Mesenchymal stem cell (in vitro differentiated cells and primary cell): ENCODE measurements at regions not wholly inside any gene's neighbourhood (a gene's known extent, or its start where the extent isn't known, plus 50 kb on each side); places are given as distances from the start of the nearest gene placed in this dataset.

Experiments
- DNase-seq: peaks from one replicate; pipeline ENCODE4 v3.0.0-alpha.2; 2013
- H2AFZ ChIP-seq: one replicate; pipeline ENCODE4 v1.6.1; 2013; ENCODE audit warnings: low read depth, mild to moderate bottlenecking, control low read depth, inconsistent platforms, low read length, moderate library complexity
- H2AK5ac ChIP-seq: 2 replicates; pipeline ENCODE4 v1.6.1; 2013; ENCODE audit warnings: low read length, moderate library complexity, mild to moderate bottlenecking, inconsistent platforms; ENCODE audit not compliant: severe bottlenecking
- H2BK120ac ChIP-seq: one replicate; pipeline ENCODE4 v1.6.1; 2013; ENCODE audit warnings: low read depth, mild to moderate bottlenecking, inconsistent platforms, low read length, moderate library complexity
- H2BK12ac ChIP-seq, 2 experiments: one replicate each; pipeline ENCODE4 v1.6.1; 2013; ENCODE audit warnings: inconsistent platforms in 2 of 2, low read length in 2 of 2, mild to moderate bottlenecking in 2 of 2, moderate library complexity in 2 of 2, control low read depth in 1 of 2
- H2BK15ac ChIP-seq: one replicate; pipeline ENCODE4 v1.6.1; 2013; ENCODE audit warnings: mild to moderate bottlenecking, low read depth, inconsistent platforms; ENCODE audit not compliant: poor library complexity, severe bottlenecking
- H2BK5ac ChIP-seq: 2 replicates; pipeline ENCODE4 v1.6.1; 2013; ENCODE audit warnings: low read depth, mild to moderate bottlenecking, low read length, control low read depth, inconsistent platforms; ENCODE audit not compliant: poor library complexity, severe bottlenecking
- H3K14ac ChIP-seq, 2 experiments: one replicate each; pipeline ENCODE4 v1.6.1; 2013; ENCODE audit warnings: inconsistent platforms in 2 of 2, low read length in 2 of 2, control low read depth in 1 of 2, mild to moderate bottlenecking in 1 of 2, moderate library complexity in 1 of 2
- H3K18ac ChIP-seq, 2 experiments: one replicate each; pipeline ENCODE4 v1.6.1; 2013; ENCODE audit warnings: inconsistent platforms in 2 of 2, low read length in 2 of 2, control low read depth in 1 of 2, low read depth in 1 of 2, mild to moderate bottlenecking in 1 of 2
- H3K23ac ChIP-seq, 2 experiments: one replicate each; pipeline ENCODE4 v1.6.1; 2013; ENCODE audit warnings: inconsistent platforms in 2 of 2, low read length in 2 of 2, mild to moderate bottlenecking in 2 of 2, moderate library complexity in 2 of 2, control low read depth in 1 of 2
- H3K27ac ChIP-seq: 2 replicates; pipeline ENCODE4 v1.5.1; 2013; ENCODE audit warnings: mild to moderate bottlenecking, moderate library complexity, low read length, control low read depth, inconsistent platforms; ENCODE audit not compliant: poor library complexity, severe bottlenecking
- H3K27me3 ChIP-seq, 2 experiments: 2 replicates each; pipeline versions ENCODE4 v1.6.1 to v1.7.0; 2013; ENCODE audit warnings: low read length in 2 of 2, mild to moderate bottlenecking in 2 of 2, moderate library complexity in 2 of 2, control low read depth in 1 of 2, inconsistent platforms in 1 of 2; ENCODE audit not compliant: control insufficient read depth in 1 of 2, insufficient read depth in 1 of 2
- H3K36me3 ChIP-seq, 2 experiments: 2 replicates each; pipeline versions ENCODE4 v1.6.1 to v1.7.0; 2013; ENCODE audit warnings: low read length in 2 of 2, control low read depth in 1 of 2, inconsistent platforms in 1 of 2, low read depth in 1 of 2, mild to moderate bottlenecking in 1 of 2; ENCODE audit not compliant: insufficient read depth in 2 of 2, control insufficient read depth in 1 of 2
- H3K4ac ChIP-seq, 2 experiments: one replicate each; pipeline ENCODE4 v1.6.1; 2013; ENCODE audit warnings: inconsistent platforms in 2 of 2, low read length in 2 of 2, mild to moderate bottlenecking in 2 of 2, moderate library complexity in 2 of 2, control low read depth in 1 of 2, low read depth in 1 of 2
- H3K4me1 ChIP-seq: 2 replicates; pipeline ENCODE4 v1.6.1; 2013; ENCODE audit warnings: low read depth, low read length, control low read depth; ENCODE audit not compliant: control insufficient read depth, insufficient read depth
- H3K4me2 ChIP-seq: 2 replicates; pipeline ENCODE4 v1.6.1; 2013; ENCODE audit warnings: low read length, mild to moderate bottlenecking, inconsistent platforms; ENCODE audit not compliant: poor library complexity, severe bottlenecking
- H3K4me3 ChIP-seq, 2 experiments: 2 replicates each; pipeline versions ENCODE4 v1.5.1 to v1.7.0; 2013; ENCODE audit warnings: low read length in 2 of 2, mild to moderate bottlenecking in 2 of 2, control low read depth in 1 of 2, low read depth in 1 of 2; ENCODE audit not compliant: insufficient read depth in 1 of 2
- H3K79me1 ChIP-seq: replicated peaks from 2 replicates; pipeline ENCODE4 v1.6.1; 2013; ENCODE audit warnings: mild to moderate bottlenecking, control low read depth, low read length, inconsistent platforms; ENCODE audit not compliant: poor library complexity, severe bottlenecking
- H3K9ac ChIP-seq: 2 replicates; pipeline ENCODE4 v1.7.0; 2013; ENCODE audit warnings: mild to moderate bottlenecking, low read length, moderate library complexity
- H3K9me3 ChIP-seq: 2 replicates; pipeline ENCODE4 v1.7.0; 2013; ENCODE audit warnings: mild to moderate bottlenecking, low read length; ENCODE audit not compliant: control insufficient read depth
- H4K8ac ChIP-seq: one replicate; pipeline ENCODE4 v1.6.1; 2013; ENCODE audit warnings: inconsistent platforms, mild to moderate bottlenecking, low read length, moderate library complexity
- H4K91ac ChIP-seq: one replicate; pipeline ENCODE4 v1.6.1; 2013; ENCODE audit warnings: mild to moderate bottlenecking, low read length, inconsistent platforms
- WGBS: methylation state at CpG from one replicate; pipeline ENCODE4 v1.1.7; 2013; ENCODE audit warnings: mixed read lengths; 5-methylcytosine and 5-hydroxymethylcytosine counted together

DNA sequence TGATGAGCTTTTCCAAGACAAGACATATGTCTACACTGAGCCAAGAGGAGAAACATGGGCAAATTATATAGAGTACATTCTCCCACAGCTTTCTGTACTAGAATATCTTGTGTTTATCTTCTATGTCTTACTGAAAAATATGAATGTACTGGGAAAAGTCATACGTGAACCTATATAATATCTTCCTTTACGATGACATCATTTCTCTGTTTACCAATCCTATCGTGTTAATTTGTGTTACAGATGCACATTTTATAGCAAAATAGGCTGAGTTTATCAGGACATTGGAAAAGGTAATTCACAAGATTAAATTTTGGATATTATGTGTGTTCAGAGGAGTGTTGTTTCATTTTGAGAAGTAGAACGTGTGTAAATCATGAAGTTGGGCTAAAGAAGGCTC, 452.5 kb upstream of the THRB start:
- H2BK5ac ChIP-seq: no peak overlapping the region
- no peak overlapping the region for H2AFZ ChIP-seq

GRCh38 chr3:24951180-24951579, 456.5 kb upstream of the THRB start:
- H2BK12ac ChIP-seq: no peak overlapping the region
- H3K4me2 ChIP-seq: no peak overlapping the region
- no peak overlapping the region for H3K27ac ChIP-seq
- no peaks in the 10 kb centered on the region for H3K79me1 ChIP-seq
- no peak overlapping the region for H3K4ac ChIP-seq
- no peak overlapping the region for H4K8ac ChIP-seq
- H2BK5ac ChIP-seq: no peak overlapping the region
- no peak overlapping the region for H2BK15ac ChIP-seq
- H2AK5ac ChIP-seq: no peak overlapping the region
- H3K14ac ChIP-seq: no peak overlapping the region
- no peak overlapping the region for H4K91ac ChIP-seq
- no peak overlapping the region for H3K4me3 ChIP-seq
- H3K4me1 ChIP-seq: no peaks in the 10 kb centered on the region
- DNase-seq: no peak
- no peak overlapping the region for H2BK120ac ChIP-seq
- H3K36me3 ChIP-seq: no peaks in the 10 kb centered on the region
- H3K9ac ChIP-seq: no peak overlapping the region
- no peak overlapping the region for H3K18ac ChIP-seq
- H3K27me3 ChIP-seq: peaks cover 0 to 3% of the 10 kb centered on the region in 2 experiments
- WGBS: 88% methylated on average over 3 of the region's 4 CpGs
- H3K9me3 ChIP-seq: no peaks in the 10 kb centered on the region
- no peak overlapping the region for H2AFZ ChIP-seq
- no peak overlapping the region for H3K23ac ChIP-seq

More for the DNA sequence above, 452.5 kb upstream of the THRB start:
- Histone ChIP-seq H3K18ac (no peak overlapping the region), H3K14ac (no peak overlapping the region), H3K36me3 (no peaks in the 10 kb centered on the region), H3K27ac (no peak overlapping the region), H2BK15ac (no peak overlapping the region), H3K4me2 (no peak overlapping the region), H3K27me3 (peaks cover 0 to 3% of the 10 kb centered on the region in 2 experiments), H2AK5ac (no peak overlapping the region), H3K9me3 (no peaks in the 10 kb centered on the region), H4K91ac (no peak overlapping the region), H3K23ac (no peak overlapping the region), H3K4ac (no peak overlapping the region), H3K79me1 (no peaks in the 10 kb centered on the region), H3K9ac (no peak overlapping the region), H2BK120ac (no peak overlapping the region), H2BK12ac (no peak overlapping the region), H4K8ac (no peak overlapping the region), H3K4me3 (no peak overlapping the region), H3K4me1 (no peaks in the 10 kb centered on the region)
- WGBS: 66% methylated on average over 2 of the region's 4 CpGs
- no peak for DNase-seq

DNA sequence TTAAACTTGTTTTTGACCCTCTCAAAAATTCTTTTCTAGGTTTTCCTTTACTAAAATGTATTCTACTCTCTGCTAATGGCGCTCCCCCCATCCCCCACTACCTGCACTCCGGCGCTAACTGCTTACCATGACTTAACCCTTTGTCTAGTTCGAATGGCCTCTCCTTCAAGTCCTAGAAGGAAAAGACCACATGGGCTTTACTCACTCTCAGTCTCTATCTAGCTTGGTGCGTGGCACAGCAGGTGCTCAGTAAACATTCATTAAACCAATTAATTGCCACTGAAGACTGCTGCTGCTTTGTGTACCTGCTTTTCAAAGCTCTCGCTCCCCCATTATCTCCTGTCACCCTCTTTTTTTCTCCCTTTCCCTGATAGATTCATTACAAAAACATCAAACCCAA, 457.7 kb upstream of the THRB start:
- Histone ChIP-seq H4K8ac (no peak overlapping the region), H2BK15ac (no peak overlapping the region), H3K4me3 (no peak overlapping the region), H3K36me3 (no peaks in the 10 kb centered on the region), H3K4ac (no peak overlapping the region), H2BK120ac (no peak overlapping the region), H3K14ac (no peak overlapping the region), H3K23ac (no peak overlapping the region), H2BK12ac (no peak overlapping the region), H3K79me1 (no peaks in the 10 kb centered on the region), H4K91ac (no peak overlapping the region), H3K9me3 (no peaks in the 10 kb centered on the region), H3K18ac (no peak overlapping the region), H2BK5ac (no peak overlapping the region), H3K4me2 (no peak overlapping the region), H3K9ac (no peak overlapping the region), H2AK5ac (no peak overlapping the region), H2AFZ (no peak overlapping the region), H3K27me3 (peaks cover 0 to 3% of the 10 kb centered on the region in 2 experiments), H3K4me1 (no peaks in the 10 kb centered on the region), H3K27ac (no peak overlapping the region)
- no peak for DNase-seq
- 53% methylated on average over 6 of the region's 6 CpGs for WGBS

GRCh38 chr3:24953060-24953771, 458.6 kb upstream of the THRB start:
- no peak overlapping the region for H3K4ac ChIP-seq
- H3K4me2 ChIP-seq: no peak overlapping the region
- H2BK15ac ChIP-seq: no peak overlapping the region
- H2BK12ac ChIP-seq: no peak overlapping the region
- no peaks in the 10 kb centered on the region for H3K79me1 ChIP-seq
- DNase-seq: no peak
- H3K18ac ChIP-seq: no peak overlapping the region
- H3K14ac ChIP-seq: no peak overlapping the region
- H3K9ac ChIP-seq: no peak overlapping the region
- H2AFZ ChIP-seq: no peak overlapping the region
- no peak overlapping the region for H3K23ac ChIP-seq
- no peak overlapping the region for H3K4me3 ChIP-seq
- no peak overlapping the region for H4K91ac ChIP-seq
- WGBS: 68% methylated on average over 3 of the region's 5 CpGs
- no peak overlapping the region for H2BK5ac ChIP-seq
- no peak overlapping the region for H3K27ac ChIP-seq
- H3K27me3 ChIP-seq: peaks cover 0 to 3% of the 10 kb centered on the region in 2 experiments
- no peaks in the 10 kb centered on the region for H3K4me1 ChIP-seq
- no peak overlapping the region for H4K8ac ChIP-seq
- H3K36me3 ChIP-seq: no peaks in the 10 kb centered on the region
- H2BK120ac ChIP-seq: no peak overlapping the region
- no peaks in the 10 kb centered on the region for H3K9me3 ChIP-seq
- H2AK5ac ChIP-seq: no peak overlapping the region
